Gastrocnemius medialis (tissue), 4 donors: ENCODE measurements at regions not wholly inside any gene's neighbourhood (a gene's known extent, or its start where the extent isn't known, plus 50 kb on each side); places are given as distances from the start of the nearest gene placed in this dataset.

ENCODE experiments used
- POLR2A ChIP-seq, 2 donors: fragments of 450-650 bp; IDR thresholded peaks; one replicate each; pipeline ENCODE4 v1.6.1; 2017; ENCODE audit warnings: antibody characterized with exemption in 2 of 2, mild to moderate bottlenecking in 2 of 2, moderate library complexity in 2 of 2
- TF ChIP-seq, protein P1 (sequence below), 5 experiments: fragments of 450-650 bp in 3 of 5; fragments of 200-600 bp in 2 of 5; sonication (generic) in 2 of 5; IDR thresholded peaks in 4 of 5; conservative IDR thresholded peaks in 1 of 5; 1 replicate in 4 of 5; 2 replicates in 1 of 5; pipeline ENCODE4 v1.5.1; 2016 to 2019; ENCODE audit warnings: antibody characterized with exemption in 5 of 5, mild to moderate bottlenecking in 3 of 5, moderate library complexity in 3 of 5

DNA sequence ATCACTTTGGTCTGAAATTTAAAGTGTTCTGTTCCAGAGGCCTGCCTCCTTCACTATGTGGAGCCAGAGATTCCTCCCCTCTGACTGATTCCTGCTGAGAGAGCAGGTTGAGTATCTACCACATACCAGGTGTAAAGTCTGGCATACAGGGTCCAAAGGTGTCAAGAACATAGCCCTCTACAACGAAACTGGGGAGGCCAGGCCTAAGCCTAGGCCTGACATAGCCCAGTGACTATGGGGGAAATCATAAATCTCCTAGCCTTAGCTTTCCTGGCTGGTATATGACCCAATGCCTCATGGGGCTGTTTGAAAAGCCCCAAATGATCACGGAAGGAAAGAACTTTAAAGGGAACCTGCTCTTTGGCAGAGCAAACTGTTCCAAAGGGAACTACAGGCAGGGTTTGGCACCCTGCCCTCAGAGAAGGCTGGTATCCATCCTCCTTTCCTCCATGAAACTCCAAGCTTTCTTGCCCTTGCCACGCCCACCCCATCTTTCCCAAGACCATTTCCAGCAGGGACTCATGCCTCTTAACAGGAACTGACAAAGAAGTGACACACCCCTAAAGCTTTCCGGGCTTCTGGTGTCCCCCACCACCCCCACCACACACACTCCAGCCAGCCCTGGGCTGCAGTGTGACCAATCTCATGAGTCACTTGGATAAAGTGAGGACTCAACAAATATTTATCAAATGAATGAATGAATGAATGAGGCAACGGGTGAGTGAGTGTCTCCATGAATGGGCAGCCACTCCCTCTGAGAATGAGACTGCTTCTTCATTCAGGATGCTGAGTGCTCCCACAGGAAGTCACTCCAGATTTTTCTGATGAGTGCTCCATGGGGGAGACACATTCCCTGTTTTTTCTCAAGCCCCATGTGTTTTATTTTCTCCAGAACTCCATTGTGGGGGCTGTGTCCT lies 93.3 kb upstream of the CALM2 start:
- no peak for TF ChIP-seq POLR2A (IDR thresholded peaks at IDR 0.05)
- TF ChIP-seq, protein P1, sequence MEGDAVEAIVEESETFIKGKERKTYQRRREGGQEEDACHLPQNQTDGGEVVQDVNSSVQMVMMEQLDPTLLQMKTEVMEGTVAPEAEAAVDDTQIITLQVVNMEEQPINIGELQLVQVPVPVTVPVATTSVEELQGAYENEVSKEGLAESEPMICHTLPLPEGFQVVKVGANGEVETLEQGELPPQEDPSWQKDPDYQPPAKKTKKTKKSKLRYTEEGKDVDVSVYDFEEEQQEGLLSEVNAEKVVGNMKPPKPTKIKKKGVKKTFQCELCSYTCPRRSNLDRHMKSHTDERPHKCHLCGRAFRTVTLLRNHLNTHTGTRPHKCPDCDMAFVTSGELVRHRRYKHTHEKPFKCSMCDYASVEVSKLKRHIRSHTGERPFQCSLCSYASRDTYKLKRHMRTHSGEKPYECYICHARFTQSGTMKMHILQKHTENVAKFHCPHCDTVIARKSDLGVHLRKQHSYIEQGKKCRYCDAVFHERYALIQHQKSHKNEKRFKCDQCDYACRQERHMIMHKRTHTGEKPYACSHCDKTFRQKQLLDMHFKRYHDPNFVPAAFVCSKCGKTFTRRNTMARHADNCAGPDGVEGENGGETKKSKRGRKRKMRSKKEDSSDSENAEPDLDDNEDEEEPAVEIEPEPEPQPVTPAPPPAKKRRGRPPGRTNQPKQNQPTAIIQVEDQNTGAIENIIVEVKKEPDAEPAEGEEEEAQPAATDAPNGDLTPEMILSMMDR (IDR thresholded peaks at IDR 0.05 in 4 of 5, conservative IDR thresholded peaks at IDR 0.05 in 1 of 5) = no peak
